ENCODE measurements at regions not wholly inside any gene's neighbourhood (a gene's known extent, or its start where the extent isn't known, plus 50 kb on each side); places are given as distances from the start of the nearest gene placed in this dataset.

DNA sequence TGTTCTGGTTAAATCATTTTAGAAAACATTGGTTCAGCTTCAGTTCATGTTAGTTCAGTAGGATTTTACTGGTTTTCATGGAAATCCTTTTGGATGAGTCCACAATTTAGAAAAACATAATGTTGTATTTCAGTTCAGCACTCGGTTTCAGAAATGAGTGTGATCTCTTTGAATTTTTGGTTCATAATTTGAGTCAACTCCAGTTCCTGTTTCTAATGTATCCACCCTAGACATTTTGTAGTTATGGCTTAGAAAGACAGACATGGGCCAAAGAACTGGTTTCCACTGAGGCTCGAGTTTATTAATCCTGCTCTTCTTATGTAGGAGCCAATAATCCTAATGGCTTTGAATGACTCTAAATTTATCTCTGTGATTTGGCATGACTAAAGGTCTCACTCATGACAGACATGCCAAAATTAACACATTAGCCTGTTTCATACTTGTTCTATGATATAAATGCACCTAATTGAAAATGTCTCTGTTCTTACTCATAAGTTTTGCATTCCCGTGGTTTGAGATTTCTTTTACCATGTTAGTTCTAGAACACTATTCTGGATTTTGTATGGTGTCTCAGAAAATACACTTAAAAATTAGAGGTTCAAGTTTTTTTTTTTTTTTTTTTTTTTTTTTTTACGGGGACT lies 82.3 kb upstream of the SPRED2 start:
- TF ChIP-seq CTCF (IDR thresholded peaks at IDR 0.05) (no peak), POLR2A (IDR thresholded peaks at IDR 0.05) (no peak)
